Liver (tissue), 8 donors: ENCODE measurements at regions not wholly inside any gene's neighbourhood (a gene's known extent, or its start where the extent isn't known, plus 50 kb on each side); places are given as distances from the start of the nearest gene placed in this dataset.

Experiments
- DNase-seq: peaks from one replicate; pipeline ENCODE4 v3.0.0-alpha.2; 2017; ENCODE audit warnings: low spot score
- H3K27ac ChIP-seq, 2 donors: one replicate each; pipeline ENCODE4 v1.7.0; 2013; ENCODE audit warnings: inconsistent platforms in 2 of 2, low read length in 2 of 2, control low read depth in 1 of 2, low read depth in 1 of 2, mild to moderate bottlenecking in 1 of 2
- H3K27me3 ChIP-seq, 4 donors: one replicate each; pipeline versions ENCODE4 v1.6.1 to v1.7.0; 2013; ENCODE audit warnings: low read length in 3 of 4, inconsistent platforms in 1 of 4, mild to moderate bottlenecking in 1 of 4, moderate library complexity in 1 of 4; ENCODE audit not compliant: control insufficient read depth in 4 of 4, insufficient read depth in 4 of 4
- H3K36me3 ChIP-seq, 4 donors: one replicate each; pipeline versions ENCODE4 v1.6.1 to v1.7.0; 2013; ENCODE audit warnings: low read length in 3 of 4, mild to moderate bottlenecking in 3 of 4, low read depth in 1 of 4, moderate library complexity in 1 of 4; ENCODE audit not compliant: control insufficient read depth in 4 of 4, insufficient read depth in 3 of 4
- H3K4me1 ChIP-seq, 4 donors: one replicate each; pipeline versions ENCODE4 v1.6.1 to v1.7.0; 2013; ENCODE audit warnings: low read length in 3 of 4, mild to moderate bottlenecking in 3 of 4, moderate library complexity in 1 of 4; ENCODE audit not compliant: control insufficient read depth in 4 of 4, insufficient read depth in 4 of 4
- H3K4me3 ChIP-seq, 3 donors: one replicate each; pipeline versions ENCODE4 v1.6.1 to v1.7.0; 2013; ENCODE audit warnings: low read length in 3 of 3, control low read depth in 1 of 3, low read depth in 1 of 3, mild to moderate bottlenecking in 1 of 3
- H3K9ac ChIP-seq, 2 donors: one replicate each; pipeline ENCODE4 v1.7.0; 2013; ENCODE audit warnings: low read length in 2 of 2, mild to moderate bottlenecking in 2 of 2, moderate library complexity in 2 of 2, control low read depth in 1 of 2, low read depth in 1 of 2
- H3K9me3 ChIP-seq, 4 donors: one replicate each; pipeline versions ENCODE4 v1.6.1 to v1.7.0; 2013; ENCODE audit warnings: low read length in 3 of 4; ENCODE audit not compliant: control insufficient read depth in 4 of 4
- FOXA2 ChIP-seq: IDR thresholded peaks from 2 replicates; pipeline ENCODE4 v1.6.1; 2016; ENCODE audit warnings: antibody characterized with exemption
- GABPA ChIP-seq, 2 donors: IDR thresholded peaks in 1 of 2; conservative IDR thresholded peaks in 1 of 2; 2 replicates each; pipeline ENCODE4 v1.6.1; 2016; ENCODE audit warnings: antibody characterized with exemption in 2 of 2, mild to moderate bottlenecking in 1 of 2, moderate library complexity in 1 of 2
- HNF4G ChIP-seq: IDR thresholded peaks from 2 replicates; pipeline ENCODE4 v1.6.1; 2016; ENCODE audit warnings: antibody characterized with exemption
- JUND ChIP-seq, 2 donors: IDR thresholded peaks; 2 replicates each; pipeline ENCODE4 v1.6.1; 2016; ENCODE audit warnings: antibody characterized with exemption in 2 of 2
- NR2F2 ChIP-seq: IDR thresholded peaks from 2 replicates; pipeline ENCODE4 v1.6.1; 2016; ENCODE audit warnings: antibody characterized with exemption
- RXRA ChIP-seq, 2 donors: IDR thresholded peaks; 2 replicates each; pipeline ENCODE4 v1.6.1; 2017 to 2018; ENCODE audit warnings: antibody characterized with exemption in 2 of 2, mild to moderate bottlenecking in 1 of 2
- SP1 ChIP-seq: IDR thresholded peaks from 2 replicates; pipeline ENCODE4 v1.6.1; 2018; ENCODE audit warnings: antibody characterized with exemption, mild to moderate bottlenecking
- TAF1 ChIP-seq: conservative IDR thresholded peaks from 2 replicates; pipeline ENCODE4 v1.6.1; 2016; ENCODE audit warnings: antibody characterized with exemption, mild to moderate bottlenecking
- YY1 ChIP-seq: IDR thresholded peaks from 2 replicates; pipeline ENCODE4 v1.6.1; 2016; ENCODE audit warnings: antibody characterized with exemption, mild to moderate bottlenecking
- WGBS: extraction: QIAGEN DNeasy Blood & Tissue Kit; methylation state at CpG from one replicate; pipeline ENCODE4 v1.1.7; 2013; 5-methylcytosine and 5-hydroxymethylcytosine counted together
- TF ChIP-seq, protein P1 (sequence below): IDR thresholded peaks from 2 replicates; pipeline ENCODE4 v1.6.1; 2016; ENCODE audit warnings: antibody characterized with exemption
- TF ChIP-seq, protein P2 (sequence below): fragments of 150-350 bp; IDR thresholded peaks from 2 replicates; pipeline ENCODE4 v1.5.1; 2017; ENCODE audit warnings: improper control_type of control experiment, low read depth, low read length; ENCODE audit not compliant: missing input control
- TF ChIP-seq, protein P3 (sequence below): IDR thresholded peaks from 2 replicates; pipeline ENCODE4 v1.6.1; 2016; ENCODE audit warnings: antibody characterized with exemption
- TF ChIP-seq, protein P4 (sequence below): IDR thresholded peaks from 2 replicates; pipeline ENCODE4 v1.6.1; 2016; ENCODE audit warnings: antibody characterized with exemption, mild to moderate bottlenecking
- donor health status: healthy.
- donor health status: healthy.
- donor health status: healthy.
- donor health status: healthy.
- donor health status: healthy.

DNA sequence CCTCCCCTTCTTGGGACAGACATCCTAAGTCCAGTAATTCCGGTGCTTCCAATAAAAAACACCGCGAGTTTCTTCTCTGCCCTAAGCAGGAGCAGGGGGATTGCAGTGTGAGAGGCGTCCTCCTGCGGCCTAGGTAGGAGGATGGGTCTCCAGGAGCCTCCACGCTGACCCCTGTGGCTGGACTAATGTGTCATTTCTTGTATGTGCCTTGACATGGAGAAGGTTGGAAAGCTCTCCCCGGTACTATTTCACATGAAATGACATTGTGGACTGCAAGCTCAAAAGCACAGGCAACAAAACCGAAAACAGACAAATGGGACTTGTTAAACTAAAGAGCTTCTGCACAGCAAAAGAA is 66.6 kb upstream of the ENPP6 start:
- Histone ChIP-seq H3K27ac (peak overlapping the region in 1 of 2 donors; percentile 61), H3K9me3 (no peaks in the 10 kb centered on the region), H3K4me3 (no peak overlapping the region), H3K9ac (no peak overlapping the region), H3K36me3 (no peaks in the 10 kb centered on the region), H3K4me1 (peaks cover 7 to 47% (median 32%) of the 10 kb centered on the region in 4 donors), H3K27me3 (no peaks in the 10 kb centered on the region)
- TF ChIP-seq JUND (IDR thresholded peaks at IDR 0.05), result no peak
- TF ChIP-seq SP1, result no peak
- 84% methylated on average over 8 of the region's 8 CpGs for WGBS
- DNase-seq, result no peak

DNA sequence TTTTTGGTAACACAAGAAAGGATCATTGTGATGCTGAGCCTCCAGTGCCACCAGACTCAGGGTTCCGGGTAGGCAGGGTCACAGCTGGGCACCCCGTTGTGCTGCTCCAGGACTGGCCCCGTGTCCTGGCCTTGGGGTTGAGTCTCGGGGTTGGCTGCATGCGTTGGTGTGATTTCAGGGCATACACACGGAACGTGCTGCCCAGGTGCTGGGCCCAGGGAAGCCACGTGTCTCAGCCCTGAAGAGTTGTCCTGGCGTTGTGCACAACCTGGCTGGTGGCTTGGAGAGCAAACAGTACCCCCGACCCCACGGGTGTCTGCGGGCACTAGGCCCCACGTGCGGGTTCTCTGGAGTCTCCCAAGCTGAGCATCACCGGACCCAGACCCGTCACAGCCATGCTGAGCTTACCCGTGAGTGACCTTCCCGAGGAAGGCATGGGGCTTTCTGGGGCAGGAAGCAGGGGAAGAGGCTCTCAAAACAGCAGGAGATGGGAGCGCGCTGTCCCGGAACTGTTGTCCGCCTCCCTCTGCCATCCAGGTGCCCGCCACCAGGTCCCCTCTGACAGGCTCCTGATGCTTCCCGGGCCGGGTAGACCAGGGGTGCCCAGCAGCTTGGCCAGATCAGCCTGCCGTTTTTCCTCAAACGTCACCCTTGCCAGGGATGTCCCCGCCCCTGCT is 66.1 kb upstream of the ENPP6 start:
- H3K4me3 ChIP-seq, result no peak overlapping the region

DNA sequence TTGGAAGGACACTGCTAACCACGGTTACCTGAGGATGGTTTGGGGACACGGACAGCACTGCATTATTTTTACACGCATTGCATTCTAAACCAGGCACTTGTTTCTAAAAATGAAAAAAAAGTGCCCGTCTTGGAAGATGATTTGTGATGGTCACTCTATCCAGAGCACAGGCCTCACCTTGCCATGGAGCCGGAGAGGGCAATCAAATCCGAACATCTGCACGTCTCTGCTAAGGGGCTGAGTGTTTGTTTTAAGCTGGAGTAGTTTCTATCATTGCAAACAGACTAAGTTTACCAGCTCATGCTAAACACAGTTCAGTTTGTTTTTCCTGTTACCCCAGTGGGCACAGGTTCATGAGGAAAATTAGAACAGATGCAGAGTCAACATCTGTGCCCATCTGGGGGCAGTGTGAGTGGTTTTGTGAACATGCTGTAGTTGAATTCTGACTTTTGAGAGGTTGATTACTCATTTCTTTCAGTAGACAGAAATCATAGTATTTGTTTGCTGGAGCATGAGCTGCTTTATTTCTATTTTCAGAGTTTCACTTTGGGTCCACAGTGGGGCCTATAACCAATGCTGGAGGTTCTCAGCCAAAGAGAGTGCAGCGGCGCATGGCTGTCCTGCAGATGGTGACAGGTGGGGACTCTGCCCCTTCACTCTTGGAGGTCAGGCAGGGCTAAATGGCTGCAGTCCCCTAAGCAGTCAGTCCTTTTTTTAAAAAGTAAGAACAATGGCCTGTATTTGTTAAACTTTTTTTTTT is 65.4 kb upstream of the ENPP6 start:
- no peak for DNase-seq
- WGBS, result 67% methylated on average over 9 of the region's 9 CpGs
- peaks cover 7 to 36% (median 23%) of the 10 kb centered on the region in 4 donors for H3K4me1 ChIP-seq
- no peak overlapping the region for H3K9ac ChIP-seq
- H3K9me3 ChIP-seq, result no peaks in the 10 kb centered on the region
- no peak overlapping the region for H3K4me3 ChIP-seq
- no peaks in the 10 kb centered on the region for H3K27me3 ChIP-seq
- H3K36me3 ChIP-seq, result no peaks in the 10 kb centered on the region
- H3K27ac ChIP-seq, result peak overlapping the region; percentile 59 to 61
- TF ChIP-seq NR2F2, result no peak
- no peak for TF ChIP-seq HNF4G
- no peak for TF ChIP-seq YY1
- TF ChIP-seq, protein P1, sequence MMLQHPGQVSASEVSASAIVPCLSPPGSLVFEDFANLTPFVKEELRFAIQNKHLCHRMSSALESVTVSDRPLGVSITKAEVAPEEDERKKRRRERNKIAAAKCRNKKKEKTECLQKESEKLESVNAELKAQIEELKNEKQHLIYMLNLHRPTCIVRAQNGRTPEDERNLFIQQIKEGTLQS, result no peak
- TF ChIP-seq TAF1, result no peak
- peak in 1 of 2 donors; percentile 22 for TF ChIP-seq RXRA (IDR thresholded peaks at IDR 0.05)
- TF ChIP-seq, protein P2, sequence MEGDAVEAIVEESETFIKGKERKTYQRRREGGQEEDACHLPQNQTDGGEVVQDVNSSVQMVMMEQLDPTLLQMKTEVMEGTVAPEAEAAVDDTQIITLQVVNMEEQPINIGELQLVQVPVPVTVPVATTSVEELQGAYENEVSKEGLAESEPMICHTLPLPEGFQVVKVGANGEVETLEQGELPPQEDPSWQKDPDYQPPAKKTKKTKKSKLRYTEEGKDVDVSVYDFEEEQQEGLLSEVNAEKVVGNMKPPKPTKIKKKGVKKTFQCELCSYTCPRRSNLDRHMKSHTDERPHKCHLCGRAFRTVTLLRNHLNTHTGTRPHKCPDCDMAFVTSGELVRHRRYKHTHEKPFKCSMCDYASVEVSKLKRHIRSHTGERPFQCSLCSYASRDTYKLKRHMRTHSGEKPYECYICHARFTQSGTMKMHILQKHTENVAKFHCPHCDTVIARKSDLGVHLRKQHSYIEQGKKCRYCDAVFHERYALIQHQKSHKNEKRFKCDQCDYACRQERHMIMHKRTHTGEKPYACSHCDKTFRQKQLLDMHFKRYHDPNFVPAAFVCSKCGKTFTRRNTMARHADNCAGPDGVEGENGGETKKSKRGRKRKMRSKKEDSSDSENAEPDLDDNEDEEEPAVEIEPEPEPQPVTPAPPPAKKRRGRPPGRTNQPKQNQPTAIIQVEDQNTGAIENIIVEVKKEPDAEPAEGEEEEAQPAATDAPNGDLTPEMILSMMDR, result no peak
- no peak for TF ChIP-seq FOXA2
- TF ChIP-seq, protein P3, sequence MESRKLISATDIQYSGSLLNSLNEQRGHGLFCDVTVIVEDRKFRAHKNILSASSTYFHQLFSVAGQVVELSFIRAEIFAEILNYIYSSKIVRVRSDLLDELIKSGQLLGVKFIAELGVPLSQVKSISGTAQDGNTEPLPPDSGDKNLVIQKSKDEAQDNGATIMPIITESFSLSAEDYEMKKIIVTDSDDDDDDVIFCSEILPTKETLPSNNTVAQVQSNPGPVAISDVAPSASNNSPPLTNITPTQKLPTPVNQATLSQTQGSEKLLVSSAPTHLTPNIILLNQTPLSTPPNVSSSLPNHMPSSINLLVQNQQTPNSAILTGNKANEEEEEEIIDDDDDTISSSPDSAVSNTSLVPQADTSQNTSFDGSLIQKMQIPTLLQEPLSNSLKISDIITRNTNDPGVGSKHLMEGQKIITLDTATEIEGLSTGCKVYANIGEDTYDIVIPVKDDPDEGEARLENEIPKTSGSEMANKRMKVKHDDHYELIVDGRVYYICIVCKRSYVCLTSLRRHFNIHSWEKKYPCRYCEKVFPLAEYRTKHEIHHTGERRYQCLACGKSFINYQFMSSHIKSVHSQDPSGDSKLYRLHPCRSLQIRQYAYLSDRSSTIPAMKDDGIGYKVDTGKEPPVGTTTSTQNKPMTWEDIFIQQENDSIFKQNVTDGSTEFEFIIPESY, result no peak

More for the DNA sequence above, 66.1 kb upstream of the ENPP6 start:
- Histone ChIP-seq H3K9me3 (no peaks in the 10 kb centered on the region), H3K27me3 (no peaks in the 10 kb centered on the region), H3K27ac (peak overlapping the region; percentile 59 to 61), H3K4me1 (peaks cover 7 to 42% (median 28%) of the 10 kb centered on the region in 4 donors), H3K9ac (no peak overlapping the region), H3K36me3 (no peaks in the 10 kb centered on the region)
- TF ChIP-seq GABPA (IDR thresholded peaks at IDR 0.05 in 1 of 2, conservative IDR thresholded peaks at IDR 0.05 in 1 of 2) (no peak), SP1 (no peak), YY1 (no peak), TAF1 (no peak), RXRA (IDR thresholded peaks at IDR 0.05) (no peak)
- TF ChIP-seq, protein P3, result no peak
- TF ChIP-seq, protein P4, sequence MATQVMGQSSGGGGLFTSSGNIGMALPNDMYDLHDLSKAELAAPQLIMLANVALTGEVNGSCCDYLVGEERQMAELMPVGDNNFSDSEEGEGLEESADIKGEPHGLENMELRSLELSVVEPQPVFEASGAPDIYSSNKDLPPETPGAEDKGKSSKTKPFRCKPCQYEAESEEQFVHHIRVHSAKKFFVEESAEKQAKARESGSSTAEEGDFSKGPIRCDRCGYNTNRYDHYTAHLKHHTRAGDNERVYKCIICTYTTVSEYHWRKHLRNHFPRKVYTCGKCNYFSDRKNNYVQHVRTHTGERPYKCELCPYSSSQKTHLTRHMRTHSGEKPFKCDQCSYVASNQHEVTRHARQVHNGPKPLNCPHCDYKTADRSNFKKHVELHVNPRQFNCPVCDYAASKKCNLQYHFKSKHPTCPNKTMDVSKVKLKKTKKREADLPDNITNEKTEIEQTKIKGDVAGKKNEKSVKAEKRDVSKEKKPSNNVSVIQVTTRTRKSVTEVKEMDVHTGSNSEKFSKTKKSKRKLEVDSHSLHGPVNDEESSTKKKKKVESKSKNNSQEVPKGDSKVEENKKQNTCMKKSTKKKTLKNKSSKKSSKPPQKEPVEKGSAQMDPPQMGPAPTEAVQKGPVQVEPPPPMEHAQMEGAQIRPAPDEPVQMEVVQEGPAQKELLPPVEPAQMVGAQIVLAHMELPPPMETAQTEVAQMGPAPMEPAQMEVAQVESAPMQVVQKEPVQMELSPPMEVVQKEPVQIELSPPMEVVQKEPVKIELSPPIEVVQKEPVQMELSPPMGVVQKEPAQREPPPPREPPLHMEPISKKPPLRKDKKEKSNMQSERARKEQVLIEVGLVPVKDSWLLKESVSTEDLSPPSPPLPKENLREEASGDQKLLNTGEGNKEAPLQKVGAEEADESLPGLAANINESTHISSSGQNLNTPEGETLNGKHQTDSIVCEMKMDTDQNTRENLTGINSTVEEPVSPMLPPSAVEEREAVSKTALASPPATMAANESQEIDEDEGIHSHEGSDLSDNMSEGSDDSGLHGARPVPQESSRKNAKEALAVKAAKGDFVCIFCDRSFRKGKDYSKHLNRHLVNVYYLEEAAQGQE, result no peak
- 81% methylated on average over 28 of the region's 28 CpGs for whole genome bisulfite sequencing
- no peak for DNase-seq
